Activated T-helper 1 cell treated with anti-CD3 and anti-CD28 coated beads, Interleukin-12 subunit alpha, Interleukin-12 subunit beta, Interleukin-2, Interleukin-4 antibody, amounts not matched to agents 30 ng/mL and 10 ng/mL and 1 ng/mL, durations not matched to agents 14 hours and 24 hours and 36 hours (primary cell): ENCODE measurements at regions not wholly inside any gene's neighbourhood (a gene's known extent, or its start where the extent isn't known, plus 50 kb on each side); places are given as distances from the start of the nearest gene placed in this dataset.

Experiments
- DNase-seq: peaks from one replicate; pipeline ENCODE4 v3.0.0; 2021; ENCODE audit warnings: low spot score
- H3K27ac Mint-ChIP-seq: one replicate; pipeline ENCODE4 v1.8.0; 2021; ENCODE audit warnings: mild to moderate bottlenecking, mixed read lengths
- H3K27me3 Mint-ChIP-seq: one replicate; pipeline ENCODE4 v1.8.0; 2022; ENCODE audit warnings: mild to moderate bottlenecking, moderate library complexity, mixed read lengths; ENCODE audit not compliant: insufficient read depth
- H3K36me3 Mint-ChIP-seq: one replicate; pipeline ENCODE4 v1.8.0; 2021; ENCODE audit warnings: low read depth, mixed read lengths
- H3K4me1 Mint-ChIP-seq: one replicate; pipeline ENCODE4 v1.8.0; 2021; ENCODE audit warnings: low read depth, mixed read lengths
- H3K4me3 Mint-ChIP-seq: one replicate; pipeline ENCODE4 v1.8.0; 2021; ENCODE audit warnings: mild to moderate bottlenecking, moderate library complexity, mixed read lengths
- H3K9me3 Mint-ChIP-seq: one replicate; pipeline ENCODE4 v1.8.0; 2021; ENCODE audit warnings: mixed read lengths
- intact Hi-C: fragments of 100-400 bp; cut with micrococcal nuclease; formaldehyde crosslinking; loops from one replicate; pipeline ENCODE4 v1.15.1; 2024

GRCh38 chr11:79864882-79865281, 424.1 kb upstream of the TENM4 start:
- DNase-seq, result no peak
- Mint-ChIP-seq H3K27ac (no peak overlapping the region), H3K36me3 (no peaks in the 10 kb centered on the region), H3K27me3 (no peaks in the 10 kb centered on the region), H3K9me3 (peaks cover 34% of the 10 kb centered on the region), H3K4me1 (no peaks in the 10 kb centered on the region), H3K4me3 (no peak overlapping the region)
- intact Hi-C loops, result no loop called here

GRCh38 chr11:79860336-79860735, 419.5 kb upstream of the TENM4 start:
- H3K9me3 Mint-ChIP-seq, result peaks cover under 1% of the 10 kb centered on the region
- no peaks in the 10 kb centered on the region for H3K4me1 Mint-ChIP-seq
- DNase-seq, result no peak
- no peaks in the 10 kb centered on the region for H3K36me3 Mint-ChIP-seq
- no peak overlapping the region for H3K4me3 Mint-ChIP-seq
- H3K27ac Mint-ChIP-seq, result no peak overlapping the region
- no peaks in the 10 kb centered on the region for H3K27me3 Mint-ChIP-seq
- intact Hi-C loops, result no loop called here

- intact Hi-C loops, result no loop called here
- no peak for DNase-seq
- Mint-ChIP-seq H3K4me1 (no peaks in the 10 kb centered on the region), H3K27me3 (no peaks in the 10 kb centered on the region), H3K36me3 (no peaks in the 10 kb centered on the region), H3K4me3 (no peak overlapping the region), H3K27ac (no peak overlapping the region), H3K9me3 (peaks cover 4% of the 10 kb centered on the region)
Measured at GRCh38 chr11:79857377-79858214, 416.8 kb upstream of the TENM4 start.

GRCh38 chr11:79852176-79852575, 411.3 kb upstream of the TENM4 start:
- intact Hi-C loops, result no loop called here

GRCh38 chr11:79845002-79845709, 404.3 kb upstream of the TENM4 start:
- H3K27me3 Mint-ChIP-seq, result no peaks in the 10 kb centered on the region

More at GRCh38 chr11:79852176-79852575, 411.3 kb upstream of the TENM4 start:
- H3K9me3 Mint-ChIP-seq, result peaks cover 9% of the 10 kb centered on the region
- H3K36me3 Mint-ChIP-seq, result no peaks in the 10 kb centered on the region
- no peaks in the 10 kb centered on the region for H3K27me3 Mint-ChIP-seq
- H3K4me1 Mint-ChIP-seq, result no peaks in the 10 kb centered on the region
- DNase-seq, result no peak
- no peak overlapping the region for H3K4me3 Mint-ChIP-seq
- H3K27ac Mint-ChIP-seq, result no peak overlapping the region

DNA sequence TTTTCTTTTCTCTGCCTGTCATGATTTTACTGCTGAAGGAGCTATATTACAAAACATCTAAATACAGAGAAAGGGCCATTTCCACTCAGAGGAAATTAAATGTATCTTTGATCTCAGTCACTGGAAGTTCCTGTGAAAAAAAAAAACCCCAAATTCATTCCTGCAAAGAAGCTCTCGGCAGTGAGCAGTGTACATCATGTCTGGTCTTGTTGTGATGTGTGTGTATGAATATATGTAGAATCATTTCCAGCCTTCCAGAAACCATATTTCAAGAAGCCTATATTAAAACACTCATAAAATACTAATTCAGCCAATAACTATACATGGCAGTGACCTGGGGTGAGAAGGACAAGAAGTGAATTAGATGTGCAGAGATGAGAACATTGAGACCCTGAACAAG, 393.2 kb upstream of the TENM4 start:
- Mint-ChIP-seq H3K27ac (no peak overlapping the region), H3K4me3 (no peak overlapping the region), H3K36me3 (no peaks in the 10 kb centered on the region), H3K4me1 (no peaks in the 10 kb centered on the region), H3K9me3 (no peaks in the 10 kb centered on the region), H3K27me3 (no peaks in the 10 kb centered on the region)
- intact Hi-C loops, result no loop called here
- DNase-seq, result no peak

More at GRCh38 chr11:79845002-79845709, 404.3 kb upstream of the TENM4 start:
- H3K4me3 Mint-ChIP-seq, result no peak overlapping the region
- DNase-seq, result no peak
- H3K9me3 Mint-ChIP-seq, result no peaks in the 10 kb centered on the region
- intact Hi-C loops, result no loop called here
- no peak overlapping the region for H3K27ac Mint-ChIP-seq
- H3K36me3 Mint-ChIP-seq, result no peaks in the 10 kb centered on the region
- no peaks in the 10 kb centered on the region for H3K4me1 Mint-ChIP-seq

GRCh38 chr11:79830446-79830845, 389.6 kb upstream of the TENM4 start:
- no peaks in the 10 kb centered on the region for H3K4me1 Mint-ChIP-seq
- no peak overlapping the region for H3K27ac Mint-ChIP-seq
- no peaks in the 10 kb centered on the region for H3K36me3 Mint-ChIP-seq
- no peak for DNase-seq
- H3K27me3 Mint-ChIP-seq, result no peaks in the 10 kb centered on the region
- H3K4me3 Mint-ChIP-seq, result no peak overlapping the region
- intact Hi-C loops, result no loop called here
- H3K9me3 Mint-ChIP-seq, result peaks cover 7% of the 10 kb centered on the region

DNA sequence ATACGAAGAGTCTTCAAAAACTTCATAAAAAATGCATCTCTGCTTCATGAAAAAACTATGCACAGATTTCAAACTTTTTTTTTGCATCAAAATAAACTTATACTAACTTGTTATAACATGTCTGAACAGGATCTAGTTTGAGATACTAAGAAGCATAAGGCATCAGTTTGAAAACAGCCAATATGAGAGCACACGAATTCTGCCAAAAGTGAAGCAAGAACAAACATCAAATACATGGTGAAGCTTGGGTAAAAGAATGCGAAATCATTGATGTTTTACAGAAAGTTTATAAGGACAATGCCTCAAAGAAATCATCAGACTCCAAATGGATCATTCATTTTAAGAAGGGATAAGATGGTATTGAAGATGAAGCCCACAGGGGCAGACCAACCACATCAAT, 389.1 kb upstream of the TENM4 start:
- Mint-ChIP-seq H3K9me3 (peaks cover 7% of the 10 kb centered on the region), H3K27me3 (no peaks in the 10 kb centered on the region), H3K27ac (no peak overlapping the region), H3K4me3 (no peak overlapping the region), H3K4me1 (no peaks in the 10 kb centered on the region), H3K36me3 (no peaks in the 10 kb centered on the region)
- intact Hi-C loops, result no loop called here
- DNase-seq, result no peak

GRCh38 chr11:79822766-79823165, 381.9 kb upstream of the TENM4 start:
- no peaks in the 10 kb centered on the region for H3K36me3 Mint-ChIP-seq
- no peaks in the 10 kb centered on the region for H3K27me3 Mint-ChIP-seq
- DNase-seq, result no peak
- H3K9me3 Mint-ChIP-seq, result peaks cover 14% of the 10 kb centered on the region
- H3K27ac Mint-ChIP-seq, result no peak overlapping the region
- H3K4me1 Mint-ChIP-seq, result no peaks in the 10 kb centered on the region
- no peak overlapping the region for H3K4me3 Mint-ChIP-seq
- intact Hi-C loops, result no loop called here

DNA sequence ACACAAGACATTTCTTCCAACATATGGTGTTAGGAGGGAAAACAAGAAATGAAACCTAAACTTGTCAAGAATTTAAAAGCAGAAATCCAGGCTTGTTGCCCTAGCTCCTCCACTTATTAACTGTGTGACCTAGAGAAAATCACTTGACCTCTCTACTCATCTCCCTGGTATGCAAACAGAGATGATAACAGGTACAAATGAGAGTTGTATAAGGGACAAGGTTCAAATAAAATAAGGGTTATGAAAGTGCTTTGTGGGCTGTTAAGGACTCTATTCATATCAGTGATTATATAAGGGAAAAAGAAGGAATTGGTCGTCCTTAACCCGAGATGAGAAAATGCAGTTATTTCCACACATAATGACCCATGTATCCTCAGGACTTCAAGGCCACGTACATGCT, 372.7 kb upstream of the TENM4 start:
- H3K27ac Mint-ChIP-seq, result no peak overlapping the region
- no peaks in the 10 kb centered on the region for H3K36me3 Mint-ChIP-seq
- intact Hi-C loops, result no loop called here
- no peak overlapping the region for H3K4me3 Mint-ChIP-seq
- H3K4me1 Mint-ChIP-seq, result no peaks in the 10 kb centered on the region
- H3K27me3 Mint-ChIP-seq, result no peaks in the 10 kb centered on the region
- DNase-seq, result no peak
- peaks cover 7% of the 10 kb centered on the region for H3K9me3 Mint-ChIP-seq

GRCh38 chr11:79809487-79809886, 368.7 kb upstream of the TENM4 start:
- intact Hi-C loops, result no loop called here
- H3K4me3 Mint-ChIP-seq, result no peak overlapping the region
- H3K27ac Mint-ChIP-seq, result no peak overlapping the region
- no peaks in the 10 kb centered on the region for H3K4me1 Mint-ChIP-seq
- H3K27me3 Mint-ChIP-seq, result no peaks in the 10 kb centered on the region
- H3K9me3 Mint-ChIP-seq, result peaks cover 8% of the 10 kb centered on the region
- H3K36me3 Mint-ChIP-seq, result no peaks in the 10 kb centered on the region
- DNase-seq, result no peak

- intact Hi-C loops, result no loop called here
- no peaks in the 10 kb centered on the region for H3K4me1 Mint-ChIP-seq
- H3K27me3 Mint-ChIP-seq, result no peaks in the 10 kb centered on the region
- peaks cover 14% of the 10 kb centered on the region for H3K9me3 Mint-ChIP-seq
- no peaks in the 10 kb centered on the region for H3K36me3 Mint-ChIP-seq
- H3K4me3 Mint-ChIP-seq, result no peak overlapping the region
- no peak overlapping the region for H3K27ac Mint-ChIP-seq
- no peak for DNase-seq
Measured at GRCh38 chr11:79807506-79807905, 366.7 kb upstream of the TENM4 start.

DNA sequence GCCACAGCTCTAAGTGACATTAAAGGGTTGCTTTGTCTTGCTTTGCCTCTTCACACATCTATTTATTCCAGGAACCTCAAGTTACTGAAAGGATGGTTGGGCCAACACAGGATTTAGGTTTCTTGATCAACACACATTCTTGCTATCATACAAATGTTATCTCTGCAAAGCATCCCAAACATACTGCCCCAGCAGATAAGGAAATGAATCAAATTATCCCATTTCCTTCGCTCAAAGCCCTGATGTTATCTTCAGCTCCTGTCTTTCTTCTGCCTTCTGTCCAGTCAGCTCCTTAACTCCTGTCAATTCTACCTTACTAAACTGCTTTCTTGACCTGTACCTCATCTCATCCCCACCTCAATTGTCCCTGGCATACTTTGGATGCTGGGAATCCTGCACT, 355.9 kb upstream of the TENM4 start:
- no peak for DNase-seq
- no peaks in the 10 kb centered on the region for H3K4me1 Mint-ChIP-seq
- H3K27ac Mint-ChIP-seq, result no peak overlapping the region
- no peaks in the 10 kb centered on the region for H3K36me3 Mint-ChIP-seq
- no peak overlapping the region for H3K4me3 Mint-ChIP-seq
- peaks cover 7% of the 10 kb centered on the region for H3K9me3 Mint-ChIP-seq
- intact Hi-C loops, result no loop called here
- H3K27me3 Mint-ChIP-seq, result no peaks in the 10 kb centered on the region
